ENCODE measurements at regions not wholly inside any gene's neighbourhood (a gene's known extent, or its start where the extent isn't known, plus 50 kb on each side); places are given as distances from the start of the nearest gene placed in this dataset.

DNA sequence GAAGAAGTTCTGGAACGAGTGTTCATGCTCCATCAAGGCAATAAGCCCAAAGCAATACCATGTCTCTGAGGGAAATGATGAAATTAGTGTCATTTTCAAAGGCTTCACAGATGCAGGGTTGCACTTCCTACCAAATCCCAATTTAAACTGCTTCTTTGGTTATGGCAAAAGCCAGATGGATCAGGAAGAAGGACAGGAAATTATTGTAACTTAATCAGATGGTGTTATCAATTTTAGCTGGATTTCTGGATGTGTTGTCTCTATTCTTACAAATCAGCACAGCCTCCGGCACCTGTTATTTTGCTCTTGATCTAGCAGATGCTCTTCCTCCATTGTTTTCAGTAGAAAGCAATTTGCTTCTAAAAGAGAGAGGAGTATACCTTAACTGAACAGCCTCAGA, 693.4 kb downstream of the SOCS6 start:
- ATAC-seq (replicated peaks; ENCODE audit: extremely low read depth, poor library complexity, severe bottlenecking) (no peak), DNase-seq (ENCODE audit: low spot score in 2 of 2) (no peak)
- Mint-ChIP-seq H3K27me3 (no peaks in the 10 kb centered on the region), H3K4me1 (no peaks in the 10 kb centered on the region), H3K27ac (ENCODE audit: low read depth) (no peak overlapping the region), H3K4me3 (no peak overlapping the region), H3K36me3 (ENCODE audit: insufficient read depth) (no peaks in the 10 kb centered on the region), H3K9me3 (peaks cover 37% of the 10 kb centered on the region)

DNA sequence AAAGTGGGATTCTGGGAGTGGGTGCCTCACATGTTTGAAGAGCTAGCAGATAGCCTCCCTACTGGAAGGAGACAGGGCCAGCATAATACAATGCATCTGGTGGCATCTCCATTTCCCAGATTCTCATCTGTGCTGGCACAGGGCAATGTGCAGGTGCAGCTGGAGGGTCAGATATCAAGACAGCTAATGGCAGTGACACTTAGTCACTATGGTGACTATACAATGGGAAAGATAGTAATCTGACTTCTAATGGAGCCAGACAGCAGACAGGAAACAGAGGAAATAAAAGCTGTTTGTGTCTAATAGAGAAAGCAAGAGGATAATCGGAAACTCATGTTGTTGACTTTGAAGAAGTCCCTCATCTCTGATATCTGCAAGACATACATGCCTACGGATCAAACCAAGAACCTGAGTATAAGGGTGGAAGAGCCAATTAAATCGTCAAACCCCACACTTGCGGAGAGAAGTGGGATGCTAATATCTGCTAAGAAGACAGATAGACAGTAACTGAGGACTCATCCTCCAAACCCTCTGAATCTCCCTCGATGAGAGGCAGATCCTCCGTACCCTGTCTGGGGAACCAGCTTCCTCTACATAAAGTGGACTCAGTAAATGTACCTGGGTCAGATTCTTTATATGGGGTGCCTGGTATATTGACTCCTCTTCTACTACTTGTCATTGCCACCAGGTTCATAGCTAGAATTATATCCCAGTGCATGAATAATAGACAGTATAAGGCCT, 692.7 kb downstream of the SOCS6 start:
- DNase-seq (ENCODE audit: low spot score in 2 of 2) (no peak), ATAC-seq (replicated peaks; ENCODE audit: extremely low read depth, poor library complexity, severe bottlenecking) (no peak)
- Mint-ChIP-seq H3K36me3 (ENCODE audit: insufficient read depth) (no peaks in the 10 kb centered on the region), H3K27ac (ENCODE audit: low read depth) (no peak overlapping the region), H3K4me3 (no peak overlapping the region), H3K27me3 (no peaks in the 10 kb centered on the region), H3K9me3 (peaks cover 37% of the 10 kb centered on the region), H3K4me1 (no peaks in the 10 kb centered on the region)

DNA sequence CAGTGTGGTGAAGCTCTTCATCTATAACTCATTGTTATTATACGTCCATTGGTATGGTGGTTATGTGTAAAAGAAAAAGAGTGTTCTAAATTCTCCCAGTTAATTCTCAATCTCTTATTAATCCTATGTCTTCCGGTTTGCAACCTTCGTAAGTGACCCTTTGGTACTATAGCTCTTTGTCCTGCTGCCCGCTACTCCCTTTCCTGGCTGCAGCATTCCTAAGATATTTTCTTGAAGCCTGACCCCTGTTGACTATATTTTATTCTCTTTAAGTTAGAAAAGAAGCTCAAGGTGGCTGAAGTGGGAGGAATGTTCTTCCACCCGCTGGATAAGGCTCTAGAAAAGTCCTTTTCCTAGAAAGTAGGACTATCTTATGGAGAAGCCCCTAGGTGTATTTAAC, 684.8 kb downstream of the SOCS6 start:
- no peak for ATAC-seq (replicated peaks; ENCODE audit: extremely low read depth, poor library complexity, severe bottlenecking)
- H3K36me3 Mint-ChIP-seq (ENCODE audit: insufficient read depth): no peaks in the 10 kb centered on the region
- H3K9me3 Mint-ChIP-seq: peaks cover 23% of the 10 kb centered on the region
- no peak overlapping the region for H3K4me3 Mint-ChIP-seq
- H3K27me3 Mint-ChIP-seq: no peaks in the 10 kb centered on the region
- no peak for DNase-seq (ENCODE audit: low spot score in 2 of 2)
- H3K27ac Mint-ChIP-seq (ENCODE audit: low read depth): no peak overlapping the region
- H3K4me1 Mint-ChIP-seq: no peaks in the 10 kb centered on the region

GRCh38 chr18:70966419-70966818, 677.6 kb downstream of the SOCS6 start:
- Mint-ChIP-seq H3K27ac (ENCODE audit: low read depth) (no peak overlapping the region), H3K4me3 (no peak overlapping the region), H3K4me1 (no peaks in the 10 kb centered on the region), H3K27me3 (no peaks in the 10 kb centered on the region), H3K36me3 (ENCODE audit: insufficient read depth) (no peaks in the 10 kb centered on the region), H3K9me3 (peaks cover 32% of the 10 kb centered on the region)
- ATAC-seq (replicated peaks; ENCODE audit: extremely low read depth, poor library complexity, severe bottlenecking) (no peak), DNase-seq (ENCODE audit: low spot score in 2 of 2) (no peak)

DNA sequence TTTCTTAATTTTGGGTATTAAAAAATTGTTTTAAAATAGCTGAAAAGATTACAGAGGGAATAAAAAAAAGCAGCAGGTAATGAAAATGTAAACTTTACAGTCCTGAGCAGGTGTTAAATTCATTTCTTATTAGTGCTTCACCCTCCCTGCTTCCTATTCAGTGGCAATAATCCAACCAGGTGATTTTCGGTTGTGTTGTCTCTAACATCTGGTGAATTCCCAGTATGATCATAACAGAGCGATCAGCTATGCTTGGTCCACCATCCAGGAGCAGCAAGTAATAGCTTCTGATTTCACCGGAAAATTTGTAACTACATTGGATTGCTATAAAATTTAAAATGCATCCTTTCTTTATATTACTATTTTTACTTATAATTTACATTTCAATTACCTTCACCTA, 673.1 kb downstream of the SOCS6 start:
- Mint-ChIP-seq H3K4me1 (no peaks in the 10 kb centered on the region), H3K9me3 (peaks cover 13% of the 10 kb centered on the region), H3K4me3 (no peak overlapping the region), H3K27me3 (no peaks in the 10 kb centered on the region), H3K27ac (ENCODE audit: low read depth) (no peak overlapping the region), H3K36me3 (ENCODE audit: insufficient read depth) (no peaks in the 10 kb centered on the region)
- ATAC-seq (replicated peaks; ENCODE audit: extremely low read depth, poor library complexity, severe bottlenecking): no peak
- no peak for DNase-seq (ENCODE audit: low spot score in 2 of 2)

DNA sequence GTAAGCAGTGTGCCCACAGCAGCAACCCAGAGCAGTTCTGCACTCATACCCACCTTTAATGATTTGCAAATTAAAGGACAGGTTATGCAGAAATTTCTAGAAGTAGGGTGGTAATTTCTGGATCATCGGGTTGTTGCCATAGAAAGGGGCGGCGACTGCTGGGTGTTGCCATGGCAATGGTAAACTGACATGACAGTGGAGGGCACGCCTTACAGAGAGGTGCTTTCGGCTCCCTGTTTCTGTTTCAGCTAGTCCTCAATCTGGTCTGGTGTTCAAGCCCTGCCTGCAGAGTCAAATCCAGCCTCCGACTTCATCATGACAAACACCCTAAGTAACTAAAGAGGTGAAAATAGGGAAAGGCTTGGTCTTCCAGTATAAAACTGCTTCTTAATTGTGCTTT, 667.7 kb downstream of the SOCS6 start:
- H3K27me3 Mint-ChIP-seq: no peaks in the 10 kb centered on the region
- DNase-seq (ENCODE audit: low spot score in 2 of 2) (no peak), ATAC-seq (replicated peaks; ENCODE audit: extremely low read depth, poor library complexity, severe bottlenecking) (no peak)
- no peaks in the 10 kb centered on the region for H3K4me1 Mint-ChIP-seq
- H3K4me3 Mint-ChIP-seq: no peak overlapping the region
- H3K9me3 Mint-ChIP-seq: peaks cover 13% of the 10 kb centered on the region
- H3K27ac Mint-ChIP-seq (ENCODE audit: low read depth): no peak overlapping the region
- H3K36me3 Mint-ChIP-seq (ENCODE audit: insufficient read depth): no peaks in the 10 kb centered on the region

DNA sequence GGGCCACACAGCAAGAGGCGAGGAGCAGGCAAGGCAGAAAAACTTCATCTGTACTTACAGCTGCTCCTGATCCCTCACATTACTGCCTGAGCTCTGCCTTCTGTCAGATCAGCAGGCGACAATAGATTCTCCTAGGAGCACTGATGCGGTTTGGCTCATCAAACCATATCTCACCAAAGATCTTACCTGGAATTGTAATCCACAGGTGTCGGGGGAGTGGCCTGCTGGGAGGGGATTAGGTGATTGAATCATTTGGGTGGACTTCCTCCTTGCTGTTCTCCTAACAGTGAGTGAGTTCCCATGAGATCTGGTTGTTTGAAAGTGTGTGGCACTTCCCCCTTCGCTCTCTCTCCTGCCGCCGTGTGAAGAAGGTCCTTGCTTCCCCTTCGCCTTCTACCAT, 647.3 kb downstream of the SOCS6 start:
- no peak overlapping the region for H3K27ac Mint-ChIP-seq (ENCODE audit: low read depth)

DNA sequence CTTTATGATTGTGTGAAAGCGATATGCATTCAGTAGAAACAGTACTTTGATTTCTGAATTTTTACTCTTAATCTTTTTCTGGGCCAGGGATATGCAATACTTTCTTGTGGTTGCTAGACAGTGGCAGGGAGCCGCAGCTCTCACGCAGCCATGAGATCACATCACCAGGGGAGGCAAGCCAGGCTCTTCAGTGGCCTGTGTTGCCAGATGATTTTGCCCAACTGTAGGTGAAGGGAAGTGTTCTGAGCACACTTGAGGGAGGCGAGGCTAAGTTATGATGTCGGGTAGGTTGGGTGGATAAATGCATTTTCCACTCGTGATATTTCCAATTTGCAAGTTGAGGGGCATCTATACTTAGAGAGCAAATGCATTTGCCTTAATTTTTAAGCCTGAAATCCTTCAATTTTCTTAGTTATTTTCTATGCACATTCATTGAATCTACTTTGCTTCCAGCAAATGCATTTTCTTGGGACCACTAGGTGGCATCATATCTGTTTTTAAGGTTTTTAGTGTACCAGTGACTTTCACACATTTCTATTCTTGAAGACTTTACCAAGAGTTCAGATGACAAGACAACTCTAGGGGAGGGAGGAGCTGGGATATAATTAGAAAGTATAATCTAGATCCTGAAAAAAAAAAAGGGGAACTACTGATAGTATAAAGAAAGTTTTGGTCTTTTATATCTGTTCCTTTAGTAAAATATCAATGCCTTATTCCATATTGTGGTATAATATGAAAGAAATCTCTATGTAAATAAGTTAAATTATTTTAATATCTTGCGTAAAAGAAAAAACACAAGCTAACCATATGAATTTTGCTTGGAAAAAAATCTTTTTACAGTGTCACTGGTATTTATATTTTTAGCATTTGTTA, 643.3 kb downstream of the SOCS6 start:
- ATAC-seq (replicated peaks; ENCODE audit: extremely low read depth, poor library complexity, severe bottlenecking) (no peak), DNase-seq (ENCODE audit: low spot score in 2 of 2) (no peak)
- no peaks in the 10 kb centered on the region for H3K4me1 Mint-ChIP-seq
- H3K27ac Mint-ChIP-seq (ENCODE audit: low read depth): no peak overlapping the region
- H3K9me3 Mint-ChIP-seq: peaks cover 15% of the 10 kb centered on the region
- H3K4me3 Mint-ChIP-seq: no peak overlapping the region
- no peaks in the 10 kb centered on the region for H3K36me3 Mint-ChIP-seq (ENCODE audit: insufficient read depth)
- H3K27me3 Mint-ChIP-seq: no peaks in the 10 kb centered on the region

More for the DNA sequence above, 647.3 kb downstream of the SOCS6 start:
- ATAC-seq (replicated peaks; ENCODE audit: extremely low read depth, poor library complexity, severe bottlenecking): no peak
- Mint-ChIP-seq H3K4me3 (no peak overlapping the region), H3K36me3 (ENCODE audit: insufficient read depth) (no peaks in the 10 kb centered on the region), H3K4me1 (no peaks in the 10 kb centered on the region), H3K27me3 (no peaks in the 10 kb centered on the region), H3K9me3 (peaks cover 23% of the 10 kb centered on the region)
- no peak for DNase-seq (ENCODE audit: low spot score in 2 of 2)

GRCh38 chr18:70920840-70921374, 632.1 kb downstream of the SOCS6 start:
- H3K27ac Mint-ChIP-seq (ENCODE audit: low read depth): no peak overlapping the region
- no peak overlapping the region for H3K4me3 Mint-ChIP-seq
- no peak for ATAC-seq (replicated peaks; ENCODE audit: extremely low read depth, poor library complexity, severe bottlenecking)
- no peaks in the 10 kb centered on the region for H3K4me1 Mint-ChIP-seq
- H3K36me3 Mint-ChIP-seq (ENCODE audit: insufficient read depth): no peaks in the 10 kb centered on the region
- H3K9me3 Mint-ChIP-seq: peaks cover 26% of the 10 kb centered on the region
- DNase-seq (ENCODE audit: low spot score in 2 of 2): no peak
- H3K27me3 Mint-ChIP-seq: no peaks in the 10 kb centered on the region

DNA sequence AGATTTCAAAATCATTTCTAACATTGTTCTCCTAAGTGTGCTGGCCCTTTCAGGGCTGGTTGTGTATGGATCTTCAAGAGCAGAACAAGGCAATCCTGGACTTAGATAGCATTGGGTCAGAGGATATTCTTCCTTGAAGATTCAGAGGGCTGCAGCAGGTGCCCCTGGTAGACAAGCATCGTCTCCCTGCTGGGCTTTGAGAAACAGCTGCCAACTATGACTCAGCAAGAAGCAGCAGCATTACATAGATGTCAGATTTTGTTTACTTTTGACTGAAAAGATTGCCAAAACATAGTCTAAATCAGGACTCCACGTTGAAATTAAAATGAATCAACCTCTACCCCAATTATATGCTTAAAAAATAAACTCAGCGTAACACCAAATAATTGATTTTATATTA, 618.8 kb downstream of the SOCS6 start:
- no peak for DNase-seq (ENCODE audit: low spot score in 2 of 2)
- H3K4me1 Mint-ChIP-seq: no peaks in the 10 kb centered on the region

GRCh38 chr18:70892381-70892780, 603.5 kb downstream of the SOCS6 start:
- Mint-ChIP-seq H3K9me3 (peaks cover 9% of the 10 kb centered on the region), H3K4me3 (no peak overlapping the region), H3K36me3 (ENCODE audit: insufficient read depth) (no peaks in the 10 kb centered on the region), H3K27me3 (no peaks in the 10 kb centered on the region), H3K27ac (ENCODE audit: low read depth) (no peak overlapping the region), H3K4me1 (no peaks in the 10 kb centered on the region)
- DNase-seq (ENCODE audit: low spot score in 2 of 2) (no peak), ATAC-seq (replicated peaks; ENCODE audit: extremely low read depth, poor library complexity, severe bottlenecking) (no peak)

More for the DNA sequence above, 618.8 kb downstream of the SOCS6 start:
- H3K4me3 Mint-ChIP-seq: no peak overlapping the region
- no peak overlapping the region for H3K27ac Mint-ChIP-seq (ENCODE audit: low read depth)
- H3K36me3 Mint-ChIP-seq (ENCODE audit: insufficient read depth): no peaks in the 10 kb centered on the region
- peaks cover 13% of the 10 kb centered on the region for H3K9me3 Mint-ChIP-seq
- H3K27me3 Mint-ChIP-seq: no peaks in the 10 kb centered on the region
- no peak for ATAC-seq (replicated peaks; ENCODE audit: extremely low read depth, poor library complexity, severe bottlenecking)

DNA sequence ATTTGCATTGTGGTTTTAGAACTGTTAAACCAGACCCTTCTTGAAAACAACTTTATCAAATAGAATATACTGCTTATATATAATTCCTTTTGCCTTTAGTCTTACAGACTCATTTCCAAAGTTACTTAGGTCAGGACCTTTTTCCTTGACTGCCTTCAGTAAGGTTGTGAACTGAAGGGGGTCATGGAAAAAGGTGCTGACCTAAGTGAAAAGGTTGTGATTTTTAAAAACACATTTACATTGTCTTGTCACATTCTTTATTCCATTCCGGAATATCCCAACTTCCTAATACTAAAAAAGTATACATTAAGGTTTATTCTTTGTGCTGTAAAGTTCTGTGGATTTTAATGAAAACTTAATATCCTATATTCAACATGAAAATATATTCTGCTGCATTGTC, 581.4 kb downstream of the SOCS6 start:
- Mint-ChIP-seq H3K9me3 (peaks cover 15% of the 10 kb centered on the region), H3K27me3 (no peaks in the 10 kb centered on the region), H3K4me1 (no peaks in the 10 kb centered on the region), H3K36me3 (ENCODE audit: insufficient read depth) (no peaks in the 10 kb centered on the region), H3K27ac (ENCODE audit: low read depth) (no peak overlapping the region), H3K4me3 (no peak overlapping the region)
- DNase-seq (ENCODE audit: low spot score in 2 of 2) (no peak), ATAC-seq (replicated peaks; ENCODE audit: extremely low read depth, poor library complexity, severe bottlenecking) (no peak)

GRCh38 chr18:70848329-70848728, 559.5 kb downstream of the SOCS6 start:
- DNase-seq (ENCODE audit: low spot score in 2 of 2): no peak
- Mint-ChIP-seq H3K9me3 (peaks cover 31% of the 10 kb centered on the region), H3K36me3 (ENCODE audit: insufficient read depth) (no peaks in the 10 kb centered on the region), H3K27ac (ENCODE audit: low read depth) (no peak overlapping the region), H3K27me3 (no peaks in the 10 kb centered on the region), H3K4me3 (no peak overlapping the region), H3K4me1 (no peaks in the 10 kb centered on the region)
- no peak for ATAC-seq (replicated peaks; ENCODE audit: extremely low read depth, poor library complexity, severe bottlenecking)
